Activated B cell treated with CpG ODN at 0.5 μM for 24 hours (primary cell): ENCODE measurements at regions not wholly inside any gene's neighbourhood (a gene's known extent, or its start where the extent isn't known, plus 50 kb on each side); places are given as distances from the start of the nearest gene placed in this dataset.

Source experiments
- ATAC-seq: fragments of 200-7000 bp; cut with Tn5 transposase; one replicate; pipeline ENCODE4 v1.10.0; 2021; ENCODE audit warnings: low read depth, mild to moderate bottlenecking, moderate library complexity
- CTCF ChIA-PET: fragments of 350-600 bp; sonication (Branson Sonifier 250); formaldehyde crosslinking; loops from one replicate; lab custom pipeline; 2021; ENCODE audit warnings: antibody characterized with exemption; lab: Charles Lee
- POLR2A ChIA-PET: fragments of 350-600 bp; sonication (Branson Sonifier 250); formaldehyde crosslinking; loops from one replicate; lab custom pipeline; 2021; ENCODE audit warnings: antibody characterized with exemption; lab: Charles Lee
- DNase-seq: peaks from one replicate; pipeline ENCODE4 v3.0.0; 2022
- H3K27ac Mint-ChIP-seq: one replicate; pipeline ENCODE4 v1.8.0; 2020; ENCODE audit warnings: mixed read lengths
- H3K27me3 Mint-ChIP-seq: one replicate; pipeline ENCODE4 v1.8.0; 2021; ENCODE audit warnings: mixed read lengths
- H3K36me3 Mint-ChIP-seq: one replicate; pipeline ENCODE4 v1.8.0; 2021; ENCODE audit warnings: low read depth, mixed read lengths
- H3K4me1 Mint-ChIP-seq: one replicate; pipeline ENCODE4 v1.8.0; 2021; ENCODE audit warnings: mixed read lengths
- H3K4me3 Mint-ChIP-seq: one replicate; pipeline ENCODE4 v1.8.0; 2020; ENCODE audit warnings: mild to moderate bottlenecking, mixed read lengths
- H3K9me3 Mint-ChIP-seq: one replicate; pipeline ENCODE4 v1.8.0; 2020; ENCODE audit warnings: mixed read lengths
- intact Hi-C: fragments of 100-400 bp; cut with micrococcal nuclease; formaldehyde crosslinking; loops from one replicate; pipeline ENCODE4 v1.15.1; 2024
- TF ChIP-seq, protein P1 (sequence below): fragments of 200-600 bp; IDR thresholded peaks from one replicate; pipeline ENCODE4 v1.8.0; 2022; ENCODE audit warnings: antibody characterized with exemption, mild to moderate bottlenecking

GRCh38 chr2:172658945-172659344 lies 76.7 kb upstream of the RAPGEF4 start:
- intact Hi-C loops = no loop called here
- Mint-ChIP-seq H3K27me3 (no peaks in the 10 kb centered on the region), H3K27ac (no peak overlapping the region), H3K4me1 (no peaks in the 10 kb centered on the region), H3K9me3 (peaks cover 18% of the 10 kb centered on the region), H3K36me3 (no peaks in the 10 kb centered on the region), H3K4me3 (no peak overlapping the region)
- TF ChIP-seq, protein P1, sequence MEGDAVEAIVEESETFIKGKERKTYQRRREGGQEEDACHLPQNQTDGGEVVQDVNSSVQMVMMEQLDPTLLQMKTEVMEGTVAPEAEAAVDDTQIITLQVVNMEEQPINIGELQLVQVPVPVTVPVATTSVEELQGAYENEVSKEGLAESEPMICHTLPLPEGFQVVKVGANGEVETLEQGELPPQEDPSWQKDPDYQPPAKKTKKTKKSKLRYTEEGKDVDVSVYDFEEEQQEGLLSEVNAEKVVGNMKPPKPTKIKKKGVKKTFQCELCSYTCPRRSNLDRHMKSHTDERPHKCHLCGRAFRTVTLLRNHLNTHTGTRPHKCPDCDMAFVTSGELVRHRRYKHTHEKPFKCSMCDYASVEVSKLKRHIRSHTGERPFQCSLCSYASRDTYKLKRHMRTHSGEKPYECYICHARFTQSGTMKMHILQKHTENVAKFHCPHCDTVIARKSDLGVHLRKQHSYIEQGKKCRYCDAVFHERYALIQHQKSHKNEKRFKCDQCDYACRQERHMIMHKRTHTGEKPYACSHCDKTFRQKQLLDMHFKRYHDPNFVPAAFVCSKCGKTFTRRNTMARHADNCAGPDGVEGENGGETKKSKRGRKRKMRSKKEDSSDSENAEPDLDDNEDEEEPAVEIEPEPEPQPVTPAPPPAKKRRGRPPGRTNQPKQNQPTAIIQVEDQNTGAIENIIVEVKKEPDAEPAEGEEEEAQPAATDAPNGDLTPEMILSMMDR = no peak
- DNase-seq (no peak), ATAC-seq (no peak)
- CTCF ChIA-PET = no interaction called here
- POLR2A ChIA-PET = no interaction called here

- H3K27ac Mint-ChIP-seq = no peak overlapping the region
- ChIA-PET CTCF (no interaction called here), POLR2A (no interaction called here)
- H3K4me3 Mint-ChIP-seq = no peak overlapping the region
- H3K27me3 Mint-ChIP-seq = no peaks in the 10 kb centered on the region
- peaks cover 28% of the 10 kb centered on the region for H3K9me3 Mint-ChIP-seq
- intact Hi-C loops = no loop called here
- TF ChIP-seq, protein P1 = no peak
- no peaks in the 10 kb centered on the region for H3K4me1 Mint-ChIP-seq
- H3K36me3 Mint-ChIP-seq = no peaks in the 10 kb centered on the region
- ATAC-seq (no peak), DNase-seq (no peak)
Observed at GRCh38 chr2:172662099-172662498, 73.5 kb upstream of the RAPGEF4 start.

DNA sequence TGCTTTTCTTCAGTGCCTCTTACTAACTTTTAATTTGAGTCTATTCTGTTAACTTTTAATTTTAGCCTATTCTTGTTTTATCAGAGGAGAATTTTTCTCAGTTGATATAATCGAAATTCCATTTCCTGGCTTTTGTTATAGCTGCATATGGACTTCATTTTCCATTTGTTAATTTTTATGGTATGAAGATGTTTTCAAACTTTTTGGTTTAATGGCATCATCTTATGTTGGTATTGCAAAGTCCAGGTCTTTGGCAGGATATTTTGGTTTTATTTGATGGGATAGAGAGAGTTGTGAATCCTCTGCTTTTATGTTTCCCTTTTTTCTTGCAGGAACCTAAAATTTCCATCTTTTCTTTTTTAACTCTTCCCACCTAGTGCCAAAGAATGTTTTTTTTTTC lies 70.9 kb upstream of the RAPGEF4 start:
- intact Hi-C loops = no loop called here
- Mint-ChIP-seq H3K27me3 (no peaks in the 10 kb centered on the region), H3K36me3 (no peaks in the 10 kb centered on the region), H3K27ac (no peak overlapping the region), H3K4me3 (no peak overlapping the region), H3K9me3 (peaks cover 13% of the 10 kb centered on the region), H3K4me1 (no peaks in the 10 kb centered on the region)
- DNase-seq (no peak), ATAC-seq (no peak)
- POLR2A ChIA-PET = no interaction called here
- CTCF ChIA-PET = no interaction called here
- TF ChIP-seq, protein P1 = no peak

- no peaks in the 10 kb centered on the region for H3K4me1 Mint-ChIP-seq
- H3K36me3 Mint-ChIP-seq = no peaks in the 10 kb centered on the region
- no peak for DNase-seq
- TF ChIP-seq, protein P1 = no peak
- intact Hi-C loops = no loop called here
- no peak overlapping the region for H3K27ac Mint-ChIP-seq
- POLR2A ChIA-PET = no interaction called here
- peaks cover 2% of the 10 kb centered on the region for H3K27me3 Mint-ChIP-seq
- no peak overlapping the region for H3K4me3 Mint-ChIP-seq
- ATAC-seq = no peak
- CTCF ChIA-PET = no interaction called here
- H3K9me3 Mint-ChIP-seq = peaks cover 11% of the 10 kb centered on the region
Observed at GRCh38 chr2:172667581-172668325, 67.9 kb upstream of the RAPGEF4 start.

- Mint-ChIP-seq H3K36me3 (no peaks in the 10 kb centered on the region), H3K9me3 (peaks cover 8% of the 10 kb centered on the region), H3K4me1 (no peaks in the 10 kb centered on the region), H3K27ac (no peak overlapping the region), H3K4me3 (no peak overlapping the region), H3K27me3 (peaks cover 6% of the 10 kb centered on the region)
- ChIA-PET CTCF (no interaction called here), POLR2A (no interaction called here)
- ATAC-seq (no peak), DNase-seq (no peak)
- TF ChIP-seq, protein P1 = no peak
- intact Hi-C loops = no loop called here
Observed at GRCh38 chr2:172671501-172671900, 64.1 kb upstream of the RAPGEF4 start.
